Motor neuron (in vitro differentiated cells): ENCODE measurements at regions not wholly inside any gene's neighbourhood (a gene's known extent, or its start where the extent isn't known, plus 50 kb on each side); places are given as distances from the start of the nearest gene placed in this dataset.
"Not testable (repeated sequence)": the region's sequence is repeated elsewhere in the genome, so short reads cannot be mapped to it uniquely, and the experiment has no call there.

ENCODE experiments used
- ATAC-seq, 8 experiments: fragments of 200-7000 bp; cut with Tn5 transposase; replicated peaks in 6 of 8; 2 replicates each; pipeline ENCODE4 v1.8.0; 2021; ENCODE audit warnings: mild to moderate bottlenecking in 8 of 8, moderate library complexity in 8 of 8
- H3K27ac ChIP-seq, 2 donors: fragments of 250-450 bp; sonication (Bioruptor Pico); 2 replicates each; pipeline ENCODE4 v1.9.0; 2021; ENCODE audit warnings: antibody characterized with exemption in 2 of 2, mild to moderate bottlenecking in 2 of 2, moderate library complexity in 1 of 2
- H3K4me1 ChIP-seq, 2 donors: fragments of 250-450 bp; sonication (Bioruptor Pico); replicated peaks in 1 of 2; 2 replicates each; pipeline ENCODE4 v1.6.1; 2021; ENCODE audit warnings: antibody characterized with exemption in 2 of 2, mild to moderate bottlenecking in 2 of 2, moderate library complexity in 1 of 2
- H3K4me3 ChIP-seq, 5 donors: fragments of 250-450 bp; sonication (Bioruptor Pico); 2 replicates each; pipeline ENCODE4 v1.9.0; 2021; ENCODE audit warnings: antibody characterized with exemption in 5 of 5, mild to moderate bottlenecking in 5 of 5, moderate library complexity in 4 of 5
- WGBS, 10 experiments: fragments of 450-650 bp; shearing (Covaris generic); methylation state at CpG; one replicate each; pipeline ENCODE4 v1.0.0; 2022; 5-methylcytosine and 5-hydroxymethylcytosine counted together
- in situ Hi-C, 9 experiments: fragments of 400-800 bp; cut with MboI; loops; one replicate each; pipeline ENCODE4 v1.15.0; 2021; ENCODE audit warnings: low sequenced_read_pairs in 9 of 9, low pct_unique_long_range_greater_than_20kb in 2 of 9; ENCODE audit not compliant: unreplicated experiment in 9 of 9

- Histone ChIP-seq H3K4me3 (no peak overlapping the region), H3K27ac (no peak overlapping the region), H3K4me1 (peaks cover 0 to 16% of the 10 kb centered on the region in 2 donors)
- in situ Hi-C loops, result no loop called here
- 20 to 80% (median 49%) methylated on average over 1 to 16 of the region's 32 CpGs; no CpG with 5 or more reads in 1 of the 10 experiments for WGBS, 10 experiments
- ATAC-seq, result peak in 5 of 8 experiments; percentile 50 to 81 (median 56)
Observed at GRCh38 chr10:123274306-123275135, 120.3 kb downstream of the BUB3 start.

- Histone ChIP-seq H3K4me1 (peaks cover 0 to 16% of the 10 kb centered on the region in 2 donors), H3K27ac (no peak overlapping the region), H3K4me3 (no peak overlapping the region)
- in situ Hi-C loops, result no loop called here
- ATAC-seq, result peak in 2 of 8 experiments; percentile 19 to 29
- 6 to 99% (median 62%) methylated on average over 5 to 11 of the region's 14 CpGs; no CpG with 5 or more reads in 5 of the 10 experiments for WGBS, 10 experiments
Observed at GRCh38 chr10:123275136-123275564, 120.9 kb downstream of the BUB3 start.

GRCh38 chr10:123278445-123278844 lies 124.2 kb downstream of the BUB3 start:
- no peak overlapping the region for H3K27ac ChIP-seq
- in situ Hi-C loops, result no loop called here
- WGBS, 10 experiments, result 80 to 90% (median 89%) methylated on average over 1 to 2 of the region's 2 CpGs; no CpG with 5 or more reads in 7 of the 10 experiments
- H3K4me1 ChIP-seq, result peaks cover 0 to 14% of the 10 kb centered on the region in 2 donors
- no peak for ATAC-seq
- H3K4me3 ChIP-seq, result no peak overlapping the region

- ATAC-seq, H3K27ac ChIP-seq, H3K4me3 ChIP-seq, H3K4me1 ChIP-seq, in situ Hi-C loops: not testable (repeated sequence)
- WGBS, 10 experiments, result 89 to 100% methylated on average over 1 to 5 of the region's 35 CpGs; no CpG with 5 or more reads in 8 of the 10 experiments
Observed at GRCh38 chr10:123283371-123283770, 129.2 kb downstream of the BUB3 start.

- peak in 2 of 8 experiments; percentile 13 to 36 for ATAC-seq
- no peak overlapping the region for H3K27ac ChIP-seq
- H3K4me1 ChIP-seq, result peaks cover 0 to 8% of the 10 kb centered on the region in 2 donors
- in situ Hi-C loops, result no loop called here
- no peak overlapping the region for H3K4me3 ChIP-seq
Observed at GRCh38 chr10:123284022-123284421, 129.8 kb downstream of the BUB3 start.

DNA sequence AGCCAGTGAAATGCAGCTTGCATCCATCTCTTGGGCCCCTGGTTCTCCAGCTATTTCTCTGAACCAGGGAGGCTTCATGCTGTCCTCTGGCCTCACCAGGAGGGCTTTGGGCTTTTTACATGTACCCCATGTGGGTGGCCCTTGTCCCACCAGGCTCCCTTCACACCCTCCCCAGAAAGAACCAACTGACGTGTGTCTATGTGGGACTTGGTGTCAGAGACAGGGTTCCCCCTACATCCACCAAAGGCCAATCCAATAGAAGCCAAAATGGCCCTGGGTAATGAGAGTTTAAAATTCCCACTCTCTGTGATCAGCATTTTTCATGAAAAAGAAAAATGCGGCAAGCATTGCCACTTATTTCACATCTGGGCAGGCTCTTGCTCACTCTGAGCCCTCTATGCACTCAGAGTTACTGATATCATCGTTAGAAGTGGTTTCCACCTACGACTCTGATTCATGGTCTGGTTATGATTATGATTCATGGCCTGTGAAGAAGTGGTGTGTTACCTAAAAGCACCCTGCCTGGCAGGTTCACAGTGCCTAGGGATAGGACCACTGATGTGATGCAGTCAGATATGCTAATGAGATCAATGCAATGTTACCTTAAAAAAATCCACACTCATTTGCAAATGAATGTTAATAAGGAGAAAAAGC lies 133.5 kb downstream of the BUB3 start:
- WGBS, 10 experiments, result 0 to 100% (median 70%) methylated on average over 1 to 3 of the region's 4 CpGs; no CpG with 5 or more reads in 3 of the 10 experiments
- Histone ChIP-seq H3K4me1 (peaks cover 0 to 8% of the 10 kb centered on the region in 2 donors), H3K4me3 (no peak overlapping the region), H3K27ac (no peak overlapping the region)
- ATAC-seq, result peak in 7 of 8 experiments; percentile 77 to 99 (median 95)
- in situ Hi-C loops, result no loop called here

DNA sequence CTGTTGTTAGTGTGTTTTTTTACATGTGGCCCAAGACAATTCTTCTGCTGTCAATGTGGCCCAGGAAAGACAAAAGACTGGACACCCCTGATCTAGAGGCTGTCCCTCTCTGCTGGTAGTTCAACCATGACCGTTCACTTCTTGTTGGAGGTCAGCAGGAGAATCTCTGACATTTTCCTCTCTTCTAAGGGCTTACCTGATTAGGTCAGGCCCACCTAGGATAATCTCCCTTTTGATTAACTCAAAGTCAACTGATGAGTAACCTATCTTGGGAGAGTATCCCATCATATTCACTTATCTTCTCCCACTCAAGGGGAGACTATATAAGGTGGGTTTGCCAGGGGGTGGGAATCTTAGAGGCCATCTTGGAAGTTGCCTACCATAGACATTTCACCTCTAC lies 135.2 kb downstream of the BUB3 start:
- no peak overlapping the region for H3K27ac ChIP-seq
- 0 to 86% (median 60%) methylated on average over 1 of the region's 1 CpG; no CpG with 5 or more reads in 5 of the 10 experiments for WGBS, 10 experiments
- peaks cover 0 to 8% of the 10 kb centered on the region in 2 donors for H3K4me1 ChIP-seq
- H3K4me3 ChIP-seq, result no peak overlapping the region
- in situ Hi-C loops, result no loop called here
- no peak for ATAC-seq

DNA sequence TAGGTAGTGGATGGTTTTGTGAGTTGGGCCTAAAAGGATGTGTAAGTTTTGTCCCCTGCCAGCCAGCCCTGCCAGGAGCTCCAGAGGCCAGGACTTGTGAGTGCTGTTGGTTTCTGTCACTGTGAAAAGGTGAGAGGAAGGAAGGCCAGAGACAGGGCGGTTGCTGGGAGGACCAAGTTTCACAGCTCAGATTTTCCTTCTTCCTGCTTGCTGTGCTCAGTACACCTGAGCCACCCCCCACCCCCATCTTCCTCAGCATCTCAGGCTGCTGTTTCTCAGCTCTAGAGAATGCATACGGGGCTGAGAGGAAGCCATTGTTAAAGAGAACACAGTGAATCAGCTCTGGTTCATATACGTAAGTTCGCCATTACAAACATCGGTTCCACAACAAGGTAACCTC lies 139.9 kb downstream of the BUB3 start:
- Histone ChIP-seq H3K27ac (no peak overlapping the region), H3K4me1 (peaks cover 0 to 13% of the 10 kb centered on the region in 2 donors), H3K4me3 (no peak overlapping the region)
- ATAC-seq, result no peak
- in situ Hi-C loops, result no loop called here
- 67 to 100% (median 84%) methylated on average over 1 to 5 of the region's 5 CpGs; no CpG with 5 or more reads in 2 of the 10 experiments for WGBS, 10 experiments

- Histone ChIP-seq H3K4me3 (no peak overlapping the region), H3K4me1 (peaks cover 0 to 13% of the 10 kb centered on the region in 2 donors), H3K27ac (no peak overlapping the region)
- WGBS, 10 experiments, result 0 to 100% (median 77%) methylated on average over 1 to 2 of the region's 4 CpGs; no CpG with 5 or more reads in 1 of the 10 experiments
- no peak for ATAC-seq
- in situ Hi-C loops, result no loop called here
Observed at GRCh38 chr10:123294886-123295285, 140.7 kb downstream of the BUB3 start.

DNA sequence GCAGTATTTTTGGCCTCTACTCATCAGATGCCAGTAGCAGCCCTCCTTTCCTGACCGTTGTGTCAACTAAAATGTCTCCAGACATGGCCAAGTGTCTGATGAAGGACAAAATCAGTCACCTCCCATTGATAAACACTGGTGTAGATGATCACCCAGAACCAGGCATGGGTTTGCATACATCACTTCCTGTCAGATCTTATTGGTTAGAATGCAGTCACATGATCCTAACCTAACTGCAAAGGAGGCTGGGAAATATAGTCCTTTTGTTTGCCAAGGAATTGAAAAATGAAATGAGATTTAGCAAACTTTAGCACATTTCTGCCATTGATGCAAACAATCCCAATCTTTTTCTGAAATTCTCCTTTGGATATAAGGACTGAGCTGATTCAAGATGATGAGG lies 141.4 kb downstream of the BUB3 start:
- ATAC-seq, result no peak
- Histone ChIP-seq H3K27ac (no peak overlapping the region), H3K4me1 (peaks cover 0 to 13% of the 10 kb centered on the region in 2 donors), H3K4me3 (no peak overlapping the region)
- 0 to 83% methylated on average over 1 of the region's 1 CpG; no CpG with 5 or more reads in 8 of the 10 experiments for whole genome bisulfite sequencing, 10 experiments
- in situ Hi-C loops, result no loop called here

DNA sequence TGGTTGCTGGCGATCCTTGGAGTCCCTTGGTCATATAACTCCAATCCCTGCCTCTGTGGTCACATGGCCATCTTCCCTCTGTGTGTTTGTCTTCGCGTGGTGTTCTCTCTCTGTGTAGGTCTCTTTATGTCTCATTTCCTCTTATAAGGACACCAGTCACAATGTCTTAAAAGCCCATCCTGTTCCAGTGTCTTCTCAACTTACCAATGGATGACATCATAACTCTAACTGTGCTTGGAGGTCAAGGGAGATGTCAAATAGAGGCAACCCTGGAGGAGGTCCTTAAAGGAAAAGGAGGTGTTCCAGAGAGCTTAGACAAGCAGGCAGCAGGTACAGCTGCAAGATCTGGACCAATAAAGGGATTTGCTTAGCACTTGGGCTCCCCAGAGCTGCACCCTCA lies 143.0 kb downstream of the BUB3 start:
- Histone ChIP-seq H3K27ac (no peak overlapping the region), H3K4me3 (no peak overlapping the region), H3K4me1 (peaks cover 9 to 24% of the 10 kb centered on the region in 2 donors)
- WGBS, 10 experiments, result 67 to 100% (median 83%) methylated on average over 2 to 3 of the region's 3 CpGs; no CpG with 5 or more reads in 4 of the 10 experiments
- in situ Hi-C loops, result no loop called here
- no peak for ATAC-seq

DNA sequence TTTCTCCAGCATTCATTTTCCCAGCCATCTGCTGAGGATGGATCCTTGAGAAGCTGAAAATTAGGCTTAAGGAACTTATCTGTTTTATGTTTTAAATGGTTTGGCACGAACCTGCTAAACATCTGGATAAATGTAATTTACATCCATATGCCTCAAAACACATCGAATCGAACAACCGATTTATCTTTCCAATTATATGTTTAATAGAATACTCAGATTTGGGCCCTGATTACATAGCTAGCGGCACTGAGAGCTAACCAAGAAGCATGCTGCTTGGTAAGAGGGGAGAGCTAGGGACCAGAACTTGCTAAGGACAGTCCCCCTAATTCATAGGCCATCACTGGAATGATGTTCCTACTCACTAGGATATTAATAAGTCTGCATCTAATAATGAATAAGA lies 144.4 kb downstream of the BUB3 start:
- ATAC-seq, result no peak
- 20 to 98% (median 87%) methylated on average over 3 to 5 of the region's 5 CpGs for WGBS, 10 experiments
- Histone ChIP-seq H3K27ac (no peak overlapping the region), H3K4me1 (peaks cover 9 to 26% of the 10 kb centered on the region in 2 donors), H3K4me3 (no peak overlapping the region)
- in situ Hi-C loops, result no loop called here

- Histone ChIP-seq H3K27ac (no peak overlapping the region), H3K4me1 (peaks cover 19 to 36% of the 10 kb centered on the region in 2 donors), H3K4me3 (no peak overlapping the region)
- 0 to 100% (median 62%) methylated on average over 1 to 2 of the region's 6 CpGs; no CpG with 5 or more reads in 5 of the 10 experiments for WGBS, 10 experiments
- in situ Hi-C loops, result no loop called here
- ATAC-seq, result no peak
Observed at GRCh38 chr10:123299598-123299997, 145.4 kb downstream of the BUB3 start.
